H9 (cell line): ENCODE measurements at regions not wholly inside any gene's neighbourhood (a gene's known extent, or its start where the extent isn't known, plus 50 kb on each side); places are given as distances from the start of the nearest gene placed in this dataset.

Experiments
- DNase-seq: peaks from one replicate; pipeline ENCODE4 v3.0.0-alpha.2; 2017
- H2AFZ ChIP-seq: one replicate; pipeline ENCODE4 v1.6.1; 2013; ENCODE audit warnings: mild to moderate bottlenecking, low read length, control low read depth, moderate library complexity
- H2AK5ac ChIP-seq: 2 replicates; pipeline ENCODE4 v1.6.1; 2013; ENCODE audit warnings: low read length, control low read depth, mixed read lengths; ENCODE audit not compliant: insufficient read length
- H2BK120ac ChIP-seq: one replicate; pipeline ENCODE4 v1.6.1; 2013; ENCODE audit warnings: low read depth, mild to moderate bottlenecking, low read length, control low read depth, inconsistent platforms; ENCODE audit not compliant: poor library complexity, severe bottlenecking
- H2BK12ac ChIP-seq: 2 replicates; pipeline ENCODE4 v1.6.1; 2013; ENCODE audit warnings: low read length, control low read depth, mixed read lengths, low read depth; ENCODE audit not compliant: insufficient read length
- H2BK15ac ChIP-seq: 2 replicates; pipeline ENCODE4 v1.6.1; 2013; ENCODE audit warnings: low read depth, low read length, control low read depth
- H2BK20ac ChIP-seq: one replicate; pipeline ENCODE4 v1.6.1; 2013; ENCODE audit warnings: low read depth, mild to moderate bottlenecking, low read length, control low read depth, inconsistent platforms; ENCODE audit not compliant: poor library complexity, severe bottlenecking
- H2BK5ac ChIP-seq: 2 replicates; pipeline ENCODE4 v1.6.1; 2013; ENCODE audit warnings: low read length, control low read depth, mixed read lengths; ENCODE audit not compliant: insufficient read length
- H3K14ac ChIP-seq: 2 replicates; pipeline ENCODE4 v1.6.1; 2013; ENCODE audit warnings: low read length, control low read depth; ENCODE audit not compliant: insufficient read depth
- H3K18ac ChIP-seq: 2 replicates; pipeline ENCODE4 v1.6.1; 2013; ENCODE audit warnings: low read depth, mild to moderate bottlenecking, mixed read lengths, low read length, control low read depth; ENCODE audit not compliant: insufficient read length
- H3K23ac ChIP-seq: 2 replicates; pipeline ENCODE4 v1.6.1; 2013; ENCODE audit warnings: low read length, control low read depth, mixed read lengths, low read depth; ENCODE audit not compliant: insufficient read length
- H3K23me2 ChIP-seq: 2 replicates; pipeline ENCODE4 v1.6.1; 2013; ENCODE audit warnings: low read depth, mild to moderate bottlenecking, mixed read lengths, low read length, control low read depth; ENCODE audit not compliant: insufficient read length, poor library complexity, severe bottlenecking
- H3K27ac ChIP-seq: 2 replicates; pipeline ENCODE4 v1.5.1; 2013; ENCODE audit warnings: low read length, control low read depth, mixed read lengths, low read depth; ENCODE audit not compliant: insufficient read length
- H3K27me3 ChIP-seq: 2 replicates; pipeline ENCODE4 v1.6.1; 2013; ENCODE audit warnings: low read length, control low read depth, inconsistent platforms; ENCODE audit not compliant: insufficient read depth
- H3K4ac ChIP-seq: 2 replicates; pipeline ENCODE4 v1.6.1; 2013; ENCODE audit warnings: low read depth, mild to moderate bottlenecking, control low read depth, inconsistent platforms, low read length, moderate library complexity
- H3K4me1 ChIP-seq: 2 replicates; pipeline ENCODE4 v1.6.1; 2013; ENCODE audit warnings: low read length, control low read depth, inconsistent platforms; ENCODE audit not compliant: insufficient read depth
- H3K4me2 ChIP-seq: 2 replicates; pipeline ENCODE4 v1.6.1; 2013; ENCODE audit warnings: low read length, control low read depth, mixed read lengths; ENCODE audit not compliant: insufficient read length, insufficient read depth
- H3K56ac ChIP-seq: 2 replicates; pipeline ENCODE4 v1.6.1; 2013; ENCODE audit warnings: low read depth, mild to moderate bottlenecking, mixed read lengths, low read length, control low read depth; ENCODE audit not compliant: insufficient read length
- H3K79me1 ChIP-seq: 2 replicates; pipeline ENCODE4 v1.6.1; 2013; ENCODE audit warnings: low read depth, mild to moderate bottlenecking, moderate library complexity, low read length, control low read depth, inconsistent platforms; ENCODE audit not compliant: insufficient read depth, poor library complexity, severe bottlenecking
- H3K79me2 ChIP-seq: 2 replicates; pipeline ENCODE4 v1.6.1; 2013; ENCODE audit warnings: low read length, control low read depth, inconsistent platforms; ENCODE audit not compliant: insufficient read depth
- H3K9ac ChIP-seq: 2 replicates; pipeline ENCODE4 v1.6.1; 2013; ENCODE audit warnings: low read length, control low read depth, mixed read lengths; ENCODE audit not compliant: insufficient read length; ENCODE audit errors: extremely low read depth
- H3K9me3 ChIP-seq: one replicate; pipeline ENCODE4 v1.6.1; 2013; ENCODE audit warnings: low read depth, low read length, inconsistent platforms; ENCODE audit not compliant: control insufficient read depth
- H3T11ph ChIP-seq: one replicate; pipeline ENCODE4 v1.6.1; 2013; ENCODE audit warnings: mild to moderate bottlenecking, low read length, control low read depth, inconsistent platforms
- H4K20me1 ChIP-seq: one replicate; pipeline ENCODE4 v1.6.1; 2013; ENCODE audit not compliant: control insufficient read depth, insufficient read length, insufficient read depth
- H4K5ac ChIP-seq: 2 replicates; pipeline ENCODE4 v1.6.1; 2013; ENCODE audit warnings: low read depth, mild to moderate bottlenecking, mixed read lengths, low read length, control low read depth; ENCODE audit not compliant: insufficient read length
- H4K8ac ChIP-seq: replicated peaks from 2 replicates; pipeline ENCODE4 v1.6.1; 2013; ENCODE audit warnings: low read length, control low read depth, mixed read lengths, low read depth; ENCODE audit not compliant: insufficient read length
- H4K91ac ChIP-seq: 2 replicates; pipeline ENCODE4 v1.6.1; 2013; ENCODE audit warnings: low read depth, mild to moderate bottlenecking, moderate library complexity, mixed read lengths, low read length, control low read depth; ENCODE audit not compliant: insufficient read length
- H3K27ac Mint-ChIP-seq, 3 experiments: 2 replicates in 2 of 3; 3 replicates in 1 of 3; pipeline ENCODE4 v1.8.0; 2020 to 2021; ENCODE audit warnings: mixed read lengths in 3 of 3, mild to moderate bottlenecking in 1 of 3, moderate library complexity in 1 of 3
- H3K27me3 Mint-ChIP-seq: 2 replicates; pipeline ENCODE4 v1.8.0; 2021; ENCODE audit warnings: low read depth, mild to moderate bottlenecking, moderate library complexity, mixed read lengths
- H3K36me3 Mint-ChIP-seq, 3 experiments: 2 replicates in 2 of 3; 3 replicates in 1 of 3; pipeline ENCODE4 v1.8.0; 2020 to 2021; ENCODE audit warnings: low read depth in 3 of 3, mixed read lengths in 3 of 3; ENCODE audit not compliant: insufficient read depth in 1 of 3
- H3K4me1 Mint-ChIP-seq, 2 experiments: 2 replicates each; pipeline ENCODE4 v1.8.0; 2020; ENCODE audit warnings: mixed read lengths in 2 of 2
- H3K4me3 Mint-ChIP-seq, 2 experiments: 2 replicates in 1 of 2; 3 replicates in 1 of 2; pipeline ENCODE4 v1.8.0; 2020 to 2021; ENCODE audit warnings: mild to moderate bottlenecking in 2 of 2, mixed read lengths in 2 of 2, moderate library complexity in 1 of 2
- H3K9me3 Mint-ChIP-seq, 2 experiments: 2 replicates in 1 of 2; 3 replicates in 1 of 2; pipeline ENCODE4 v1.8.0; 2020; ENCODE audit warnings: mild to moderate bottlenecking in 2 of 2, mixed read lengths in 2 of 2, moderate library complexity in 1 of 2
- WGBS: extraction: QIAGEN DNeasy Blood & Tissue Kit; methylation state at CpG from one replicate; pipeline ENCODE4 v1.1.7; 2013; ENCODE audit warnings: missing lambda C conversion rate, low lambda C conversion rate, mixed read lengths; ENCODE audit not compliant: insufficient read length; ENCODE audit errors: extremely low coverage; 5-methylcytosine and 5-hydroxymethylcytosine counted together
- TF ChIP-seq, protein P1 (sequence below): fragments of 200-600 bp; sonication (generic); conservative IDR thresholded peaks from 3 replicates; pipeline ENCODE4 v1.8.0; 2021; ENCODE audit warnings: antibody characterized with exemption, mild to moderate bottlenecking

DNA sequence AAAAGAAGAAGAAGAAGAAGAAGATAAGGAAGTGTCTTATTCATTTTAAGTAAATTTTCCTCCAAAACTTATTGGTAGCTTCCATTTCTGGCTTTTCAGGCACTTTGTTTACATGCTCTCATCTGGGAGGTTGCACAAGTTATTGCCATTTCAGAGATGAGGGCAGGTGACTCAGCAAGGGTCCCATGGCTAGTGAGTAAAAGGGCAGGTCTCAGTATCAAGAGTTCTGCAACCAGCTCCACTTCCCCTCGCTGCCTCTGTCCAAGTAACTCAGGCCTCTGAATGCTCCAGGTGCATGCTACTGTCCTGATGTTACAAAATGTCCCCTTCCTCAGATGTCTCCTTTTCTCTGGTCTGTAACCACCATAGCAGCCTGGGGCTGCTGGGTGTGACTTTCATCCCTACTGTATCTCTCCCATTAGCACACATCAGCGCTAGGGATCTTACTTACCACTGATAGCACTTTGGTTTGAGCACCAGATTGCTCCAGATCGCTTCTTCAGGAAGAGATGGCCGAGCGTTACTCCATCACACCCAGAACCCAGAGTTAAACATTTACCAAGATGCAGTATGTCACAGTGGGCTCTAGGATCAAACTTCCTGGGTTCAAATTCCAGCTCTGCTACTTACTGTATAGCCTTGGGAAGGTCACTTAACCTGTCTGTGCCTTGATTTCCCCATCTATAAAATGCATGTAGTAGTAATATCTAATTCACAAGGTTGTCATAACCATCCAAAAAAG is 57.4 kb upstream of the LAPTM4A start:
- H3K27ac ChIP-seq: no peak overlapping the region
- no peak overlapping the region for H3K4ac ChIP-seq
- no peak overlapping the region for H2AFZ ChIP-seq
- no peaks in the 10 kb centered on the region for H3K9me3 ChIP-seq
- no peaks in the 10 kb centered on the region for H3K79me2 ChIP-seq
- H4K8ac ChIP-seq: no peak overlapping the region
- H3K79me1 ChIP-seq: no peaks in the 10 kb centered on the region
- H2AK5ac ChIP-seq: no peak overlapping the region
- Mint-ChIP-seq H3K4me1 (peaks cover 2 to 3% of the 10 kb centered on the region in 2 experiments), H3K36me3 (peaks cover 0 to 7% (median 0%) of the 10 kb centered on the region in 3 experiments; a peak in 2 of 7 replicates), H3K4me3 (no peak overlapping the region), H3K27me3 (peaks cover 30% of the 10 kb centered on the region), H3K27ac (no peak overlapping the region), H3K9me3 (peaks cover 7% of the 10 kb centered on the region in 2 experiments; a peak in 4 of 5 replicates)
- H3K9ac ChIP-seq: no peak overlapping the region
- no peaks in the 10 kb centered on the region for H3K23me2 ChIP-seq
- H2BK5ac ChIP-seq: no peak overlapping the region
- no peak overlapping the region for H2BK12ac ChIP-seq
- H3T11ph ChIP-seq: no peak overlapping the region
- H3K23ac ChIP-seq: no peak overlapping the region
- H2BK20ac ChIP-seq: no peak overlapping the region
- no peak overlapping the region for H2BK120ac ChIP-seq
- WGBS: no CpG with 5 or more reads among the region's 5 CpGs
- no peaks in the 10 kb centered on the region for H4K20me1 ChIP-seq
- H3K4me2 ChIP-seq: no peak overlapping the region
- H4K91ac ChIP-seq: no peak overlapping the region
- no peaks in the 10 kb centered on the region for H3K27me3 ChIP-seq
- H3K18ac ChIP-seq: no peak overlapping the region
- no peak overlapping the region for H4K5ac ChIP-seq
- H3K56ac ChIP-seq: no peak overlapping the region
- DNase-seq: no peak
- no peak overlapping the region for H2BK15ac ChIP-seq
- no peak overlapping the region for H3K14ac ChIP-seq
- H3K4me1 ChIP-seq: no peaks in the 10 kb centered on the region
- TF ChIP-seq, protein P1, sequence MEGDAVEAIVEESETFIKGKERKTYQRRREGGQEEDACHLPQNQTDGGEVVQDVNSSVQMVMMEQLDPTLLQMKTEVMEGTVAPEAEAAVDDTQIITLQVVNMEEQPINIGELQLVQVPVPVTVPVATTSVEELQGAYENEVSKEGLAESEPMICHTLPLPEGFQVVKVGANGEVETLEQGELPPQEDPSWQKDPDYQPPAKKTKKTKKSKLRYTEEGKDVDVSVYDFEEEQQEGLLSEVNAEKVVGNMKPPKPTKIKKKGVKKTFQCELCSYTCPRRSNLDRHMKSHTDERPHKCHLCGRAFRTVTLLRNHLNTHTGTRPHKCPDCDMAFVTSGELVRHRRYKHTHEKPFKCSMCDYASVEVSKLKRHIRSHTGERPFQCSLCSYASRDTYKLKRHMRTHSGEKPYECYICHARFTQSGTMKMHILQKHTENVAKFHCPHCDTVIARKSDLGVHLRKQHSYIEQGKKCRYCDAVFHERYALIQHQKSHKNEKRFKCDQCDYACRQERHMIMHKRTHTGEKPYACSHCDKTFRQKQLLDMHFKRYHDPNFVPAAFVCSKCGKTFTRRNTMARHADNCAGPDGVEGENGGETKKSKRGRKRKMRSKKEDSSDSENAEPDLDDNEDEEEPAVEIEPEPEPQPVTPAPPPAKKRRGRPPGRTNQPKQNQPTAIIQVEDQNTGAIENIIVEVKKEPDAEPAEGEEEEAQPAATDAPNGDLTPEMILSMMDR: no peak
